NB4 (cell line): ENCODE measurements at regions not wholly inside any gene's neighbourhood (a gene's known extent, or its start where the extent isn't known, plus 50 kb on each side); places are given as distances from the start of the nearest gene placed in this dataset.

Source experiments
- CTCF ChIP-seq: IDR thresholded peaks from one replicate; pipeline ENCODE4 v1.5.1; 2012; ENCODE audit warnings: low read depth, low read length
- MAX ChIP-seq: IDR thresholded peaks from 2 replicates; pipeline ENCODE4 v1.6.1; 2011; ENCODE audit warnings: low read depth, low read length

GRCh38 chr12:93039930-93040329, 110.8 kb upstream of the EEA1 start:
- TF ChIP-seq CTCF = no peak
- TF ChIP-seq MAX = no peak
